Transverse colon (tissue), 4 donors: ENCODE measurements at regions not wholly inside any gene's neighbourhood (a gene's known extent, or its start where the extent isn't known, plus 50 kb on each side); places are given as distances from the start of the nearest gene placed in this dataset.

Experiments used
- CTCF ChIP-seq, 5 experiments: fragments of 200-600 bp in 3 of 5; fragments of 450-650 bp in 2 of 5; sonication (generic) in 3 of 5; IDR thresholded peaks; 1 replicate in 2 of 5; 2 replicates in 3 of 5; pipeline ENCODE4 v1.5.1; 2016 to 2017; ENCODE audit warnings: antibody characterized with exemption in 5 of 5, inconsistent platforms in 3 of 5, mild to moderate bottlenecking in 2 of 5, moderate library complexity in 1 of 5
- POLR2A ChIP-seq: fragments of 450-650 bp; IDR thresholded peaks from one replicate; pipeline ENCODE4 v1.6.1; 2016; ENCODE audit warnings: antibody characterized with exemption, mild to moderate bottlenecking, moderate library complexity
- POLR2AphosphoS5 ChIP-seq, 3 donors: sonication (generic); formaldehyde crosslinking; IDR thresholded peaks; one replicate each; pipeline ENCODE4 v1.6.1; 2016; ENCODE audit warnings: antibody characterized with exemption in 3 of 3

GRCh38 chr6:126227833-126228702 lies 111.8 kb upstream of the CENPW start:
- TF ChIP-seq POLR2A, result no peak
- TF ChIP-seq CTCF (IDR thresholded peaks at IDR 0.05), result no peak
- no peak for TF ChIP-seq POLR2AphosphoS5 (IDR thresholded peaks at IDR 0.05)
